SIG-M5 treated with dmso at 0.1 percent for 504 hours (cell line): ENCODE measurements at regions not wholly inside any gene's neighbourhood (a gene's known extent, or its start where the extent isn't known, plus 50 kb on each side); places are given as distances from the start of the nearest gene placed in this dataset.
"Not testable (repeated sequence)": the region's sequence is repeated elsewhere in the genome, so short reads cannot be mapped to it uniquely, and the experiment has no call there.

Experiments
- DNase-seq: peaks from one replicate; lab custom pipeline; 2025; ENCODE audit not compliant: unreplicated experiment; lab: John Stamatoyannopoulos, UW

DNA sequence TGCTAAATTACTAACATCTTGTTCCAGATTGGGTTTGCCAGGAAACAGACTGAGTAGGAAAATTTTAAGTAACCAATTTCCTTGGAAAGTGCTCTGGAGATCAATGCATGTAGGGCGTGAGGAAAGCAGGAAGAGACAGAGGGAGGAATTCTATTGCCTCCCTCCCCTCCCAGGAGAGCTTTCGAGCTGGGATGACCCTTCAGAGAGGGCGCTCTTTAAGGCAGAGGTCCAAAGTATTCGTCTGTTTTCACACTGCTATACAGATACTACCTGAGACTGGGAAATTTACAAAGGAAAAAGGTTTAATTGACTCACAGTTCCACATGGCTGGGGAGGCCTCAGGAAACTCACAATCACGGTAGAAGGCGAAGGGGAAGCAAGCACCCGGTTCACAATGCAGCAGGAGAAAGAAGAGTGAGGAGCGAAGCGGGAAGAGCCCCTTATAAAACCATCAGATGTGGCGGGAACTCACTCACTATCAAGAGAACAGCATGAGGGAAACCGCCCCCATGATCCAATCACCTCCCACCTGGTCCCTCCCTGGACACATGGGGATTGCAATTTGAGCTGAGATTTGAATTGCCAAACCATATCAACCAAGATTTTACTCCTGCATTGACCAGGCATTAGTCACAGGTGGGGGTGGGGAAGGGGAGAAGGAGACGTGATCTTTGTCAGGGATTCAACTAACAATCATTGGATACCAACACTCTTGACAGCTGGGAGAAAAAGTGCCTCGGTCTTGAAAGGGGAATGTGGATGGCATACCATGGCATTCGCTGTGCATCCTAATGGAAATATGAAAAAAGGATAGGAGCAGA lies 63.8 kb downstream of the SLITRK2 start:
- DNase-seq, result no peak

DNA sequence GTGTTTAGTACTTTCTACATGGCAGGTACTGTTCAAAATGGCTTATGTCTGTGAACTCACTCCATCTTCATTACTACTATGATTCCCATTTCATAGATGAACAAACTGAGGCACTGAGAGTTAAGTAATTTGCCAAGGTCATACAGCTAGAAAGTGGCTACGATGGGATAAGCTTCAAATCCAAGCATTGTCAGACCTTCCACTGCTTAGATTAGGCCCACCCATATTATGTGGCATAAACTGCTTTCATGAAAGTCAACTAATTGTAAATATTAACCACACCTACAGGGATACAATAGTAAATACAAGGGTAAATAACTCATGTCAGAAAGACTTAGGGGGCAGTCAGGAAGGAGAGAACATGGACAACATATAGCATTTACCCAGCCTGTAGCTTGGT lies 68.8 kb downstream of the SLITRK2 start:
- no peak for DNase-seq

GRCh38 chrX:145910017-145910416 lies 92.4 kb downstream of the SLITRK2 start:
- no peak for DNase-seq

- DNase-seq, result no peak
Observed at GRCh38 chrX:145919400-145919799, 101.8 kb downstream of the SLITRK2 start.

GRCh38 chrX:145923376-145923775 lies 105.7 kb downstream of the SLITRK2 start:
- DNase-seq, result no peak

DNA sequence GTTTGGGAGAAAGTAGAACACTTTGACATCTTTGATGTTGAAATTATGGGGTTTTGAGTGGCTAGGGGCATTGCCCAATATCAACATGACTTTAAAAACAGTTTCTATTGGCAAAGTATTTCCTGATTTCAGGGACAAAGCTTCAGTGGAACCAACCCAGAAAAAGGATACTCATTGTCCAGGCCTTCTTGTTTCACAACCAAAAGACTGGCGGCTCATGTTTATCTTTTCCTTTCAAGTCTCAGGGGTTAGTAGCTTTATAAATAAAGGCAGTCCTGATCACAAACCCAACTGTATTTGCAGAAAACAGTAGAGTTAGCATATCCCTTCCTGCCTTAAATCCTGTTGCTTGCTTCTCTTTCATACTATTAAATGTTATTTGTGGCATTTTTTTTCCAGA lies 119.1 kb downstream of the SLITRK2 start:
- no peak for DNase-seq

DNA sequence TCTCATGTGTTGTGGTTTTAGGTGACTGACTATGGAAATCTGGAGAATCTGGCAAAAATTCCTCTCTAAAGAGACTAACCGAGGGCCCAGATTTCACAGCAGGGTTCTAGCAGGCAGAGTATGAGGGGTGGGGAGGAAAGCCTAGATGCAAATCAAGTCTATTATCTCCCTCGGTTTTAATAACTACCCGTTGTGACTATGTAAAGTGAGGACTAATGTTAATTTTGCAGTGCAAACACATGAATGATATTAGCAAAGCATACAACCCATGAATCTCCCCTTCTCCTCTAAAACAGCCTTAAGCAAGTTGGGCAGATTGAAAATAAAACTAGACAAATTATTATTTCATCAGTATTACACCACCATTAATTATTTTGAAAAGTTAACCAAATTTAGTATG lies 131.4 kb downstream of the SLITRK2 start:
- DNase-seq, result no peak

- DNase-seq, result no peak
Observed at GRCh38 chrX:145953628-145954027, 136.0 kb downstream of the SLITRK2 start.

GRCh38 chrX:145990051-145990450 lies 172.4 kb downstream of the SLITRK2 start:
- DNase-seq, result no peak

DNA sequence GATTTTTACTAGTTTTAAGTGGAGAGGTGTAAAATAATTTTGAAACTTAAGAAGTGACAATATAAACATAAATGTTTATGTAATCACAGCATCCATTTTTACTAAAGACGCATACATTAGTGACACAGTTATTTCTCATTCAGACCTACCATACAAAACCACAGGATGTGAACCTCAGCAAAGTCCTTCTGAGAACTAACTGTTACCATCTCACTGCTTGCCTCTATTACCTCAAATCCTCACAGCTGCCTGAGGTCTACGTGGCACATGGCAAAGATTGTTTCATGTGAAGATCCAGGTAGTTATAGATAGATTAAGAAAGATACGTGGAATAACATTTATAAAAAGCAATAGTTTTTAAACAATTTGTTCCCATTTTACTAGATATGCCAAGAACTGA lies 189.0 kb downstream of the SLITRK2 start:
- DNase-seq, result no peak

- no peak for DNase-seq
Observed at GRCh38 chrX:146036000-146036399, 218.4 kb downstream of the SLITRK2 start.

DNA sequence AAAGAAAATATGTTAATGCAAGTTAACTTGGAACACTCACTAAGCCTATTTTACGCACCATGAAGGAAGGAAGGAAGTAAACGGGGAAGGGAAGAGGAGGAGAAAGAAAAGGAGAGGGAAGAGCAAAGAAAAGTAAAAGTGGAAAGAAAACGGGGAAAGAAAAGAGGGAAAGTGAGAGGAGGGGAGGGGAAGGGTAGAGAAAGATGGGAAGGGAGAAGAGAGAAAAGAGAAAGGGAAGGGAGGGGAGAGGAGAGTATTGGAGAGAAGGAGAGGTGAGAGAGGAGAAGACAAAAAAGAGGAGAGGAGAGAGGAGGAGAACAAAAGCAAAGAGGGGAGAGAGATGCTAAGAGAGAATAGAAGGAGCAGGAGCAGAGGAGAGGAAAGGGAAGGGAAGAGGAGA lies 224.1 kb downstream of the SLITRK2 start:
- no peak for DNase-seq

DNA sequence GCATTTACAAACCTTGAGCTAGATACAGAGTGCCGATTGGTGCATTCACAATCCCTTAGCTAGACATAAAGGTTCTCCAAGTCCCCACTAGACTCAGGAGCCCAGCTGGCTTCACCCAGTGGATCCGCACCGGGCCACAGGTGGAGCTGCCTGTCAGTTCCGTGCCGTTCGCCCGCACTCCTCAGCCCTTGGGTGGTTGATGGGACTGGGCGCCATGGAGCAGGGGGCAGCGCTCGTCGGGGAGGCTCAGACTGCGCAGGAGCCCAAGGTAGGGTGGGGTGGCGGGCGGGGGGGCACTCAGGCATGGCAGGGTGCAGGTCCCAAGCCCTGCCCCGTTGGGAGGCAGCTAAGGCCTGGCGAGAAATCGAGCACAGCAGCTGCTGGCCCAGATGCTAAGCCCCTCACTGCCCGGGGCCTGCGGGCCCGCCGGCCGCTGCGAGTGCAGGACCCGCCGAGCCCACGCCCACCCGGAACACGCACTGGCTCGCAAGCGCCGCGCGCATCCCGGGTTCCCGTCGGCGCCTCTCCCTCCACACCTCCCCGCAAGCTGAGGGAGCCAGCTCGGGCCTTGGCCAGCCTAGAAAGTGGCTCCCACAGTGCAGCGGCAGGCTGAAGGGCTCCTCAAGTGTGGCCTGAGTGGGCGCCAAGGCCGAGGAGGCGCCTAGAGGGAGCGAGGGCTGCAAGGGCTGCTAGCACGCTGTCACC lies 228.5 kb downstream of the SLITRK2 start:
- not testable (repeated sequence) for DNase-seq

DNA sequence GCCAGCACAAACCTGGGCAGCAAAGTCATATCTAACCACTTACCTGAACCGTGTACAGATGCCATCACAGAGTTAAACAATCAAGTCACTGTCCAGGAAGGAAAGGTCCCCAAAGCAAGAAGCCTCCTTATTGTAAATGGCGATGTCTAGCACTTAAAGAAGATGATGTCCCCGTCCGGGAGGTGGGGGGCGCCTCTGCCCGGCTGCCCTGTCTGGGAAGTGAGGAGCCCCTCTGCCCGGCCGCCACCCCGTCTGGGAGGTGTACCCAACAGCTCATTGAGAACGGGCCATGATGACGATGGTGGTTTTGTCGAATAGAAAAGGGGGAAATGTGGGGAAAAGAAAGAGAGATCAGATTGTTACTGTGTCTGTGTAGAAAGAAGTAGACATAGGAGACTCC lies 231.9 kb downstream of the SLITRK2 start:
- not testable (repeated sequence) for DNase-seq

DNA sequence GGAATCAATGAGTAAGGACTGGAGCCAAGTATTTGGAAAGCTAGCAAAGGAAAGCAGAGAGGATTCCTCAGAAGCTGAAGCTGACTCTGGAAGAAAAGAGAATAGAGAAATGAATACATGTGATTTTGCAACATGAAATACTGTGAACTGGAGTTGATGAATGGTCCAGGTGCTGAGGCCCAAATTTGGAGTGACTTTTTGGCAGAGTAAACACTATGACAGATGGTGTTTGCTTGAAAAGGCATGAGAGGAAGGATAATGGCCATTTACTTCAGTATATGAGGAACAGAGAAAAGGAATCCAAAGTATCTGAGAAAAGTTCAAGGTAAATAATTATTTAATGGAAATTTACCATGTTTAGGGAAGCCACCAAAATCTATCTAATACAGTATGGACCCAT lies 236.7 kb downstream of the SLITRK2 start:
- DNase-seq, result no peak

DNA sequence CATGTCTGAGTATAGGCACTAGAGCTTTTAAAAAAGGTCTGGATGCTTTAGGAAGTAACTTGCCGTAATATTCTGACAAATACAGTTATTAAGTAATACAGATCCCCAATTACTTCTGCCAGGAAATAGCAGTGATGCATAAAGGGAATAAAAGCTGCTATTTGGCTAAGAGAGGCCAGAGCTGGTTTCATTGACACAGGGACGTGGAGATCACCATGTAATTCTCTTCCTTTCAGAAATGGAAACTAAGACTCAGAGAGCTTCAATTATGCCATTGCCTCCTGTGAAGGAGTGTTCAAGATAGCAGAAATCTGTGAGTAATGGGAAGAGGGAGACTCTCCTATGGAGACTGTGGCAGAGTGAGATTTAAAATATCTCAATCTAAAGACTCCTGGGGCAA lies 238.1 kb downstream of the SLITRK2 start:
- no peak for DNase-seq

- DNase-seq, result no peak
Observed at GRCh38 chrX:146056511-146057081, 239.0 kb downstream of the SLITRK2 start.

DNA sequence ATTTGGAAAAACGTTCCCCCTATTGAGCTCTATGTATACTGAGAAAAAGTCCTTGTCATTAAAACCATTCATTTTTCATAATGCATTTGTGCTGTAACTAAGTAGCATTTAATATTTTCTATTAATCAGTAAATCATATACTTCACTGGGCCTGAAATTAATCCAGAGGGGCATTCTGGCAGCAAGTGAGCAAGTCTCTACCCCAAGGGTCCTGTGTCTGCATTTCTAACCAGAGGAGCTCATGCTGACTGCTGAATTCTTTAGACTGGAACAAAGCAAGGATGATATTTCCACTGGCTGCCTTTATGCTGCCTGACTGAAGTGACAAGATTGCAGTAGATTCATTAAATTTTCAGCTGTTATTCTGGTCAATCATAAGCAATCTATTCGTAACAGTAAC lies 246.5 kb downstream of the SLITRK2 start:
- no peak for DNase-seq

GRCh38 chrX:146090732-146091131 lies 273.1 kb downstream of the SLITRK2 start:
- no peak for DNase-seq

- no peak for DNase-seq
Observed at GRCh38 chrX:146109362-146109761, 291.7 kb downstream of the SLITRK2 start.

DNA sequence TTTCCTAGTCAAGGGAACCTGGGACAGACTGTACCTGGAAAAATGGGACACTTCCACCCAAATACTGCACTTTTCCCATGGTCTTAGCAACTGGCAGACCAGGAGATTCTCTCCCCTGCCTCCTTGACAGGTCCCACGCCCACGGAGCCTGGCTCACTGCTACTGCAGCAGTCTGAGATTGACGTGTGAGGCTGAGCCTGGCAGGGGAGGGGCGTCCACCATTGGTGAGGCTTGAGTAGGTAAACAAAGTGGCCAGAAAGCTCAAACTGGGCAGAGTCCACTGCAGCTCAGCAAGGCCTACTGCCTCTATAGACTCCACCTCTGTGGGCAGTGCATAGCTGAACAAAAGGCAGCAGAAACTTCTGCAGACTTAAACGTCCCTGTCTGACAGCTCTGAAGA lies 301.4 kb downstream of the SLITRK2 start:
- DNase-seq, result not testable (repeated sequence)

DNA sequence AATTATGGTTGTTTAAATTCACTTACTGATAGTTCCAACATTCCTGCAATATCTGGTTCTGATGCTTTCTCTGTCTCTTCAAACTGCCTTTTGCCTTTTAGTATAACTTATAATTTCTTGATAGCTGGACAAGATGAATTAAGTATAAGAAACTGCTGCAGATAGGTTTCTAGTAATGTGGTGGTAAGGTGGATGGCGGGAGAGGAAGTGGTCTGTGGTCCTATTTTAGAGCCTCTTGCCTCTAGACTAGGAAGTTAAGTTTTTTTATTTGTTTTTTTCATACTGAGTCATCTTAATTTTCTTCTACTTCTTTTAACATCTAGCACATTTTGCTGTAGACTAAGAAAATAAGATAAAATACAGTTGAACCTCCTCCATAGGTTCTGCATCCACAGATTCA lies 310.0 kb downstream of the SLITRK2 start:
- DNase-seq, result no peak
